Activated naive CD4-positive, alpha-beta T cell (primary cell): ENCODE measurements at regions not wholly inside any gene's neighbourhood (a gene's known extent, or its start where the extent isn't known, plus 50 kb on each side); places are given as distances from the start of the nearest gene placed in this dataset.
"Not testable (repeated sequence)": the region's sequence is repeated elsewhere in the genome, so short reads cannot be mapped to it uniquely, and the experiment has no call there.

Experiments used
- DNase-seq, 4 experiments: peaks; one replicate each; lab custom pipeline; 2025; lab: John Stamatoyannopoulos, UW

- DNase-seq, result not testable (repeated sequence)
Measured at GRCh38 chr10:90250784-90251183, 549.4 kb downstream of the KIF20B start.

GRCh38 chr10:90269699-90270098 is 568.3 kb downstream of the KIF20B start:
- no peak for DNase-seq

GRCh38 chr10:90274721-90275468 is 573.5 kb downstream of the KIF20B start:
- DNase-seq, result no peak

- DNase-seq, result no peak
Measured at GRCh38 chr10:90276894-90277475, 575.6 kb downstream of the KIF20B start.

GRCh38 chr10:90286406-90286805 is 571.4 kb downstream of the HTR7 start:
- DNase-seq, result no peak

DNA sequence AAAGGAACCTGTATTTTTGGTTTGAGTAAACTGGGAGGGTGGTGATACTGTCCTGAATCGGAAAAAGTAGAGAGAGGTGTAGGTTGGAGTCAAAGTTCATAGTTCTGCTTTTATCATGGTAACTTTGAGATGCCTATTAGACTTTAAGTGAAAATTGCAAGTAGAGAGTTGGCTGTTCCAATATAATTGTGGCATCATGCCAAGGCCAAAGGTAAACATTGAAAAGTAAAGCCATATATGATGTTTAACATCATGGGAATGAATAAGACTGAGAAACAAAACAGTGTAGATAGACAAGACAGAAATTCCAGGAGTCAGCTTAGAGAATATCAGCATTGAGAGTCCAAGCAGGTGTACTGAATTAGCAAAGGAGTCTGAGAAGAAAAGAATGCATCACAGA is 570.9 kb downstream of the HTR7 start:
- no peak for DNase-seq

DNA sequence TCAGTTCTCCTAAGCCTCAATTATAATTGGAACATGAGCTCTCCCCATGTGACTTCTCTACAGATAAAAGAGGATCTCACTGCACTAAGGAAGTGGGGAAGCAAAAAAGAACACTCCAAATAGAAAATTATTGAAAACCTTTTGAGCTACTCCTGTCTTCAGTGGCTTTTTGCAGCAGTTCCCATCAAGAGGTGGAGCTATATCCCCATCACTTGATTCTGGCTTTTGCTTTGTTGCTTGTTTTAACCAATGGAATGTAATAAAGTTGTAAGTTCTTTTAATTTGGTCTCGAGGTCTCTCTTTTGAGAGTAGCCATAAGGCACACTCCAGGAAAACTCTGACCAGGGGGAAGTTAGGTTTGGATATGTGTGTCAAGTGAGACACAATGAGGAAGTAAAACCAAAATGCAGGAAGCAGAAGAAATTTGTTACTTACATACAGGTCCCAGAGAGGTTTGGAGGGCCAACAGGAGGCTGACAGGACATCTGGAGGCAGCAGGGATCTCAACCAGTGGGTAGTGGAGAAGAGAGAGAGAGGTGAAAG is 569.4 kb downstream of the HTR7 start:
- no peak for DNase-seq

DNA sequence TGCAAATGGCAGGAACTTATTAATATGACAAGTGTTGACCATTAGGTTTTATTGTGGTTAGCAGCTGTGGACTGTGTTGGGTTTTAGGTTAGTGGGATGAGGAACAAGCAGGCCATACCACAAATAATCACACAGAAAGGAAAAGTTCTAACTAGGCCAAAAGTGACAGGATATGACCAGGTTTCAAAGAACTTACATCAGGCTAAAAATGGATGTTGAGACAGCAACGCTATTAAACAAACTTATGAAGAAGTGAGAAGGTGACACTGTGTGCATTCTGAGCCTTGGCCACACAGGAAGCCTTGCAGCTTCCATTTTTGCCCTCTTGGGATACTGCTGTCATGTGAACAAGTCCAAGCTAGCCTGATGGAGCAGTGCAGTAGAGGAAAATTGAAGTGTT is 568.8 kb downstream of the HTR7 start:
- no peak for DNase-seq

DNA sequence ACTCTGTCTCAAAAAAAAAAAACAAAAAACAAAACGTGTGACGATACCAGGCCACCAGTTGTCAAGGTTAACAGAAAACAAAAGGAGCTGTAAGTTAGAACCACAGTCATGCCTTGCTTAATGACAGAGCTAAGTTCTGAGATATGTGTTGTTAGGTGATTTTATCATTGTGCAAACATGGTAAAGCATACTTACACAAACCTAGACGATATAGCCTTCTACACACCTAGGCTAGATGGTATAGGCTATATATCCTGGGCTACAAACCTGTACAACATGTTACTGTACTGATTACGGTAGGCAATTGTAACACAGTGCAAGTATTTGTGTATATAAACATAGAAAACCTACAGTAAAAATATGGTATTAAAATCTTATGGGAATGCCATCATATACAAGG is 564.2 kb downstream of the HTR7 start:
- DNase-seq, result no peak

GRCh38 chr10:90294821-90295540 is 562.9 kb downstream of the HTR7 start:
- DNase-seq, result not testable (repeated sequence)

GRCh38 chr10:90302031-90302430 is 555.8 kb downstream of the HTR7 start:
- peak in 1 of 4 experiments; percentile 1 for DNase-seq

DNA sequence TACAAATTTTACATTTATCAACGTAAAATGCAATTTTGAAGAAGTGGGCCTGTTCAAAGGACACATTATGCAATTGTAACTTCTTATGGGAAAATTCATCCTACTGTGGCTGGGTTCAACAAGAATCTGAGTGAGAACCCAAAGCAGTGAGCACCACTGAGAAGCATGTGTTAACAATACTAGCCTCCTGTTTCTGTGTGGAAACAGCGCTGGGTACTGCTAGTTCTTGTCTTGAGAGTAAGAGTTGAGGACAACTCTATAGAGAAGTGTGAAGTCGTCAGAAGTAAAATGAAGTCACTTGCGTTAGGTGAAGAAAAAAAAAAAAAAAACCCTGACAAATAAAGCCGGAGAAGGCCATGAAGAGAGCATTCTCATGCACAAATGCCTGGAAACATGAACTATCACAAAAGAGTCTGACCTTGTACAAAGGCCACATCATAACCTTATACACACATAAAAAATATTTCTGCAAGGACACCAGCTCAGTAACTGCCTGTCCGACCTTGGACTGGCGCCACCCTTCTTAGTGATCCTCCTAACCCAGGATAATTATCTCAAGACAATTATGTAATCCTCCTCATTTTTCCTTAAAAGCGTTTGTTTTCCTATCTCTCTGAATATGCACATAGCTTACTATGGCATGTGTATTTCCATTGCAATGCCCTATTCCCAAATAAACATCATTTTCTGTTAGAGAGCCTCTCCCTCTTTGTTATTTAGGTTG is 554.9 kb downstream of the HTR7 start:
- no peak for DNase-seq

- DNase-seq, result no peak
Measured at GRCh38 chr10:90304533-90304932, 553.3 kb downstream of the HTR7 start.

GRCh38 chr10:90306187-90306586 is 551.7 kb downstream of the HTR7 start:
- no peak for DNase-seq

DNA sequence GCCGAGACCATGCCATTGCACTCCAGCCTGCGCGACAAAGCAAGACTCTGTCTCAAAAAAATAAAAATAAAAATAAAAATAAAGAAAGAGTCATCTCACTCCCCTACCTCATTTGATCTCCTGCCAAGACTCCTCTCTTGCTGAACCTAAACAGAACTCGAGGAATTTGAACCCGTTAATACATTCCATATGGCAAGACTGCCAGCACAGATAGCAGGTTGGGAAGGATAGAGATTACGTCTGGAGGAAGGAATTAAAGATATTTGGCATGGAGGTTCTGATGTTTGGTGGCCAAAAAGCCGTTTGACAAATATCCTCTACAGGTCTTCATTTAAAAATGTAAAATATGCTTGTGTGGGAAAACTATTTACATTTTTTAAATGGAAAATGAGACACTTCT is 549.6 kb downstream of the HTR7 start:
- DNase-seq, result no peak

GRCh38 chr10:90313576-90314325 is 544.1 kb downstream of the HTR7 start:
- no peak for DNase-seq

GRCh38 chr10:90314718-90315117 is 543.1 kb downstream of the HTR7 start:
- no peak for DNase-seq

DNA sequence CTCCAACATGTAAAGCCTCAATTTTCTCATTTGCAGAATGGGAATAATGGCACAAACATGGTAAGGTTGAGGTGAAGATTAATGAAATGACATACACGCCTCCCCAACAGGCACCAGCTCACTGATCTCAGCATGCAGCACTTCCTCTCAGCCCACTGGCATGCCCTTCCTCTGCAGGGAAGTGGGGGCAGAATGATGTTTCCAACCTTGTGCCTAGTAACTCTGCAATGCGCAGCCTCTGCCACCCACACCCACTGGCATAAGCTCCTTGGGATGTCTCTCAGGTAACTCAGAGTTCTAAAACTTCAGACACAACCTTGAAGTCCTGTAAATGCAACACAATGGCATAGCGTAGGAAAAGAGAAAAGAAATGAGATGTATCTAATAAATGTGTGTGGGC is 540.7 kb downstream of the HTR7 start:
- DNase-seq, result no peak

DNA sequence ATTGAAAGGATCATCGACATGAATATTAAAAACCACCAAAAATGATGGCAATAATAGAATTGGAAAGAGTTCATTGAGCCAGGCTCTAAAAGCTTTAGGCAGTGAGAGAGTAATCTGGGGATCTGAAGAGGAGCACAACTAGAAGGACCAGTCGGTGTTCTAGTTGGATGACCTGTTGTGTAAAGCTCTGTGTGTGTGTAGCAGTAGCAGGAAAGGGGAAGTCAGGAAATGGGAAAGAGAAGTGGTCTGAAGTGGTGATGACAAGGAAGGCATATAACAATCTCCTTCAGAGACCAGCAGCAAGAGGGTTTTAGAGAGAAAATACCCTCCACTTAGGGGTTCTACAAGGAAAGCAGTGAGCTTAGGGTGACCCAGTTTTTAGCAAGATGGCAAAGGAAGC is 539.2 kb downstream of the HTR7 start:
- DNase-seq, result no peak

GRCh38 chr10:90319188-90319914 is 538.5 kb downstream of the HTR7 start:
- DNase-seq, result no peak
